Sigmoid colon (tissue), 6 donors: ENCODE measurements at regions not wholly inside any gene's neighbourhood (a gene's known extent, or its start where the extent isn't known, plus 50 kb on each side); places are given as distances from the start of the nearest gene placed in this dataset.

Source experiments
- DNase-seq: peaks from one replicate; pipeline ENCODE4 v3.0.0-alpha.2; 2019
- H3K27ac ChIP-seq, 4 donors: fragments of 200-600 bp; sonication (generic); one replicate each; pipeline ENCODE4 v1.5.1; 2016 to 2019; ENCODE audit warnings: mild to moderate bottlenecking in 1 of 4
- H3K27me3 ChIP-seq, 3 donors: fragments of 200-600 bp; sonication (generic); one replicate each; pipeline ENCODE4 v1.5.1; 2019; ENCODE audit warnings: mild to moderate bottlenecking in 1 of 3
- H3K36me3 ChIP-seq, 4 donors: fragments of 200-600 bp; sonication (generic); one replicate each; pipeline ENCODE4 v1.5.1; 2016 to 2019
- H3K4me1 ChIP-seq, 4 donors: fragments of 200-600 bp; sonication (generic); one replicate each; pipeline ENCODE4 v1.5.1; 2017 to 2019
- H3K4me3 ChIP-seq, 4 donors: fragments of 200-600 bp; sonication (generic); one replicate each; pipeline ENCODE4 v1.5.1; 2017 to 2019; ENCODE audit warnings: mild to moderate bottlenecking in 2 of 4, moderate library complexity in 1 of 4
- H3K9me3 ChIP-seq, 4 donors: fragments of 200-600 bp in 3 of 4; sonication (generic) in 3 of 4; one replicate each; pipeline versions ENCODE4 v1.5.1 to v1.6.1; 2013 to 2019
- EP300 ChIP-seq, 4 donors: sonication (generic); formaldehyde crosslinking; IDR thresholded peaks; one replicate each; pipeline ENCODE4 v1.6.1; 2017; ENCODE audit warnings: antibody characterized with exemption in 4 of 4
- POLR2A ChIP-seq, 2 donors: fragments of 450-650 bp; IDR thresholded peaks; one replicate each; pipeline ENCODE4 v1.6.1; 2016; ENCODE audit warnings: antibody characterized with exemption in 2 of 2, mild to moderate bottlenecking in 2 of 2, moderate library complexity in 2 of 2
- POLR2AphosphoS5 ChIP-seq, 4 donors: sonication (generic); formaldehyde crosslinking; IDR thresholded peaks; one replicate each; pipeline ENCODE4 v1.6.1; 2017; ENCODE audit warnings: antibody characterized with exemption in 4 of 4
- WGBS, 2 donors: extraction: QIAGEN DNeasy Blood & Tissue Kit; methylation state at CpG; one replicate each; pipeline ENCODE4 v1.1.7; 2013; 5-methylcytosine and 5-hydroxymethylcytosine counted together
- intact Hi-C: fragments of 100-400 bp; cut with DNase I; formaldehyde crosslinking; loops from one replicate; pipeline ENCODE4 v1.15.1; 2023
- TF ChIP-seq, protein P1 (sequence below), 4 experiments: fragments of 450-650 bp in 3 of 4; fragments of 200-600 bp in 1 of 4; IDR thresholded peaks; one replicate each; pipeline ENCODE4 v1.5.1; 2016 to 2019; ENCODE audit warnings: antibody characterized with exemption in 4 of 4, mild to moderate bottlenecking in 3 of 4, moderate library complexity in 2 of 4
- donor health status: healthy with polysubstance abuse.
- donor health status: healthy.

DNA sequence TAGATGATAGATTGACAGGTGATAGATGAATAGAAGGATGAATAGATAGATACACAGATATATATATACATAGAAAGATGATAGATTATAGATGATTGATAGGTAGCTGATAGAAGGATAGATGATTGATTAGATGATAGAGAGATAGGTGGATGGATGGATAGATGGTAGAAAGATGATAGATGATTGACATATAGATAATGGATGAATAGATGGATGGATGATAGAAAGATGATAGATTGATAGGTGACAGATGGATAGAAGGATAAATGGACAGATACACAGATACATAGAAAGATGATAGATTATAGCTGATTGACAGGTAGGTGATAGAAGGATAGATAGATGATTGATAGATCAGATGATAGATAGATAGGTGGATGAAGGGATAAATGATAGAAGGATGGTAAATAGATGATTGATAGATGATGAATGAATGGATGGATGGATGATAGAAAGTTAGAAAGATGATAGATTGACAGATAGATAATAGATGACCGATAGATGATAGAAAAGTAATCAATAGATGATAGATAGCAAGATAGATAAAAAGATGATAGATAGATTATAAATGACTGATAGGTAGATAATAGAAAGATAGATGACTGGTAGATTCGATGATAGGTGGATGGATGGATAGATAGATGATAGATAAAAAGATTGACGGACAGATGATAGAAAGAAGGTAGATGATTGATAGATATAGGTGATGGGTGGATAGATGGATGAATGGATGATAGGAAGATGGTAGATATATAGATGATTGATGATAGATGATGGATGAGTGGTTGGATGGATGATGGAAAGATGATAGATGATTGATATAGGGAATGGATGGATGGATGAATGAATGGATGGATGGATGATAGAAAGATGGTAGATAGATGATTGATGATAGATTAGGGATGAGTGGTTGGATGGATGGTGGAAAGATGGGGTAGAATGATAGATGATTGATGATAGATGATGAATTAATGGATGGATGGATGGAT, 80.4 kb downstream of the MICALL2 start:
- Histone ChIP-seq H3K36me3 (no peaks in the 10 kb centered on the region), H3K27ac (no peak overlapping the region), H3K27me3 (peaks cover 14 to 93% (median 47%) of the 10 kb centered on the region in 3 donors), H3K4me1 (no peaks in the 10 kb centered on the region), H3K9me3 (peaks cover 0 to 2% (median 0%) of the 10 kb centered on the region in 4 donors), H3K4me3 (no peak overlapping the region)
- TF ChIP-seq POLR2AphosphoS5 (IDR thresholded peaks at IDR 0.05): no peak
- no peak for DNase-seq
- 91 to 93% methylated on average over 3 of the region's 3 CpGs for WGBS, 2 donors
- intact Hi-C loops: no loop called here

DNA sequence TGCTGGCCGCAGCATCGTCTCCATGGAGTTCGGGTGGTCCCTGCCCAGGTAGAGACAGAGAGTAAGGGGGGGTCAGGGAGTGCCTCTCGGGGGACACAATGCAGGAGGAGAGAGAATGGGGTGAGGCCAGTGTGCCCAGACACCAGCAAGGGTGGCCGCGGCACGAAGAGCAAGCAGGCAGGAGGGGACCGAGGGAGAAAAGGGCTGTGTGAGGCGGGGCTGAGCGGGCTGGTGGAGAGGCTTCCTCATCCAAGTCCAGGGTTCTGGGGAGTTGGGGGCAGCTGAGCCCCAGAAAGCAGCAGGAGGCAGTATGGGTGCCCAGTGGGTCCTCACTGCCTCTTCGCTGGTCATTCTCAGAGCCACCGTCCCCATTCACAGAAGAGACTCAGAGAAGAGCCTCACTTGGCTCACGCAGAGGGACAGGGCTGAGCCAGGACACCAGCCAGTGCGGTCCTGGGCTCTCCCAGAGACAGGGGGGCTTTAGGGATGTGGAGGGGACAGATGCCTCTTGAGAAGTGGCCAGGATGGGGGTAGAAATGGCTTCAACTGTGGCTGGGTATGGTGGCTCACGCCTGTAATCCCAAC, 78.9 kb downstream of the MICALL2 start:
- Histone ChIP-seq H3K27me3 (peaks cover 14 to 97% (median 57%) of the 10 kb centered on the region in 3 donors), H3K4me1 (no peaks in the 10 kb centered on the region), H3K27ac (no peak overlapping the region), H3K36me3 (no peaks in the 10 kb centered on the region), H3K4me3 (no peak overlapping the region), H3K9me3 (peaks cover 0 to 2% (median 0%) of the 10 kb centered on the region in 4 donors)
- 77 to 83% methylated on average over 15 of the region's 15 CpGs for WGBS, 2 donors
- intact Hi-C loops: no loop called here
- TF ChIP-seq POLR2A (IDR thresholded peaks at IDR 0.05): no peak
- TF ChIP-seq, protein P1, sequence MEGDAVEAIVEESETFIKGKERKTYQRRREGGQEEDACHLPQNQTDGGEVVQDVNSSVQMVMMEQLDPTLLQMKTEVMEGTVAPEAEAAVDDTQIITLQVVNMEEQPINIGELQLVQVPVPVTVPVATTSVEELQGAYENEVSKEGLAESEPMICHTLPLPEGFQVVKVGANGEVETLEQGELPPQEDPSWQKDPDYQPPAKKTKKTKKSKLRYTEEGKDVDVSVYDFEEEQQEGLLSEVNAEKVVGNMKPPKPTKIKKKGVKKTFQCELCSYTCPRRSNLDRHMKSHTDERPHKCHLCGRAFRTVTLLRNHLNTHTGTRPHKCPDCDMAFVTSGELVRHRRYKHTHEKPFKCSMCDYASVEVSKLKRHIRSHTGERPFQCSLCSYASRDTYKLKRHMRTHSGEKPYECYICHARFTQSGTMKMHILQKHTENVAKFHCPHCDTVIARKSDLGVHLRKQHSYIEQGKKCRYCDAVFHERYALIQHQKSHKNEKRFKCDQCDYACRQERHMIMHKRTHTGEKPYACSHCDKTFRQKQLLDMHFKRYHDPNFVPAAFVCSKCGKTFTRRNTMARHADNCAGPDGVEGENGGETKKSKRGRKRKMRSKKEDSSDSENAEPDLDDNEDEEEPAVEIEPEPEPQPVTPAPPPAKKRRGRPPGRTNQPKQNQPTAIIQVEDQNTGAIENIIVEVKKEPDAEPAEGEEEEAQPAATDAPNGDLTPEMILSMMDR (IDR thresholded peaks at IDR 0.05): no peak
- TF ChIP-seq EP300 (IDR thresholded peaks at IDR 0.05): no peak
- TF ChIP-seq POLR2AphosphoS5 (IDR thresholded peaks at IDR 0.05): no peak
- no peak for DNase-seq

DNA sequence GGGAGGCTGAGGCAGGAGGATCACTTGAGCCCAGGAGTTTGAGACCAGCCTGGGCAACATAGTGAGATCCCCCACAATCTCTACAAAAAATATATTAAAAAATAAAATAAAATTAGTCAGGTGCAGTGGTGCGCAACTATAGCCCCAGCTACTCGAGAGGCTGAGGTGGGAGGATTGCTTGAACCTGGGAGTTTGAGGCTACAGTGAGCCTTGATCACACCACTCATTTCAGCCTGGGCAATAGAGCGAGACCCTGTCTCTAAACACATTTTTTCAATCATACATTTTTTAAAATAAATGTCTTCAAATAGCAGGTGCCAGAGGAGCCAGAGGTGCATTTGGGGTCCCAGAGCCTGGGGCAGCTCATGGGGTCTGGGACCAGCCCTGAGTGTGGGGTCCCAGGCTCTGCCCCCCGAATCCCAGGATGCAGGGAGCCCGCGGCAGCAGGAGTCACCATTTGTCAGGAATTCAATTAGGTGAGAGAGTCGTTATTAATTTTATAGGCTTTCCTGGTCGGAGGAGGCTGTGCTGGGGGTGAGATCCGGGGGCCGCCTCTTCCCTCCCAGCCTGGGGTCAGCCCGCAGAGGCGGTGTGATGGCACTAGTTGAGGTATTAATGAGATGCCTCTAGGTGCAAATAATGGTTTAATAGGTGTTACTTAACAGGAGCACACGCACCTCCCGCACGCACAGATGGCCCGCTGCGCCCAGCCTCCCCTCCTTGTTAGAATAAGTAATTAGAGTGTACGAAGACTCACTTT, 78.3 kb downstream of the MICALL2 start:
- intact Hi-C loops: no loop called here
- 62% methylated on average over 18 of the region's 18 CpGs for WGBS, 2 donors
- H3K27ac ChIP-seq: no peak overlapping the region

GRCh38 chr7:1382553-1383397, 76.5 kb downstream of the MICALL2 start:
- TF ChIP-seq POLR2A (IDR thresholded peaks at IDR 0.05) (no peak), POLR2AphosphoS5 (IDR thresholded peaks at IDR 0.05) (no peak), EP300 (IDR thresholded peaks at IDR 0.05) (no peak)
- TF ChIP-seq, protein P1 (IDR thresholded peaks at IDR 0.05): no peak
- Histone ChIP-seq H3K27ac (no peak overlapping the region), H3K27me3 (peaks cover 6 to 97% (median 55%) of the 10 kb centered on the region in 3 donors), H3K4me1 (no peaks in the 10 kb centered on the region), H3K36me3 (no peaks in the 10 kb centered on the region), H3K4me3 (no peak overlapping the region), H3K9me3 (peaks cover 0 to 2% (median 0%) of the 10 kb centered on the region in 4 donors)
- intact Hi-C loops: no loop called here
- no peak for DNase-seq
- WGBS, 2 donors: 65 to 72% methylated on average over 29 of the region's 29 CpGs

More for the DNA sequence above, 78.3 kb downstream of the MICALL2 start:
- H3K36me3 ChIP-seq: no peaks in the 10 kb centered on the region
- H3K4me1 ChIP-seq: no peaks in the 10 kb centered on the region
- peaks cover 13 to 97% (median 57%) of the 10 kb centered on the region in 3 donors for H3K27me3 ChIP-seq
- no peak for DNase-seq
- TF ChIP-seq, protein P1 (IDR thresholded peaks at IDR 0.05): no peak
- no peak for TF ChIP-seq POLR2A (IDR thresholded peaks at IDR 0.05)
- no peak for TF ChIP-seq POLR2AphosphoS5 (IDR thresholded peaks at IDR 0.05)
- TF ChIP-seq EP300 (IDR thresholded peaks at IDR 0.05): no peak
- H3K9me3 ChIP-seq: peaks cover 0 to 2% (median 0%) of the 10 kb centered on the region in 4 donors
- no peak overlapping the region for H3K4me3 ChIP-seq
